ENCODE measurements at regions not wholly inside any gene's neighbourhood (a gene's known extent, or its start where the extent isn't known, plus 50 kb on each side); places are given as distances from the start of the nearest gene placed in this dataset.

DNA sequence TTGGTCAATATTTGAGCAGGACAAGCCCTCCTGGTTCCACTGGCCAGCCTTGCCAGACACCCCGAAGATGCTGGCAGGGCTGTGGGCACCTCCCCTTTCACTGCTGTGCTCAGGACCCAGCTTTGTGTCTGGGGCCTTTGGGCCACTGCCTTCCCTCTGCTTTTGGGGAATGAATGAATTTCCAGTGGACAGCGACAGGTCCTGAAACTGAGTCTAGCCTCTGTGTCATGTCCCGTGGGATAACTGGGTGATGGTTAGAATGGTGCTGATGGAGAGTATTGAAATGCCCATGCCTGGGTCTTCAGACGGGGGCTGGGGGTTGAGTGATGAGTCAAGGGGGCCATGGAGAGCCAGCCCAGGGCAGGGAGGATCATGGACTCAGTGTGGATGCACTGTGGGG, 135.8 kb downstream of the FOXL1 start:
- TF ChIP-seq, protein P1, sequence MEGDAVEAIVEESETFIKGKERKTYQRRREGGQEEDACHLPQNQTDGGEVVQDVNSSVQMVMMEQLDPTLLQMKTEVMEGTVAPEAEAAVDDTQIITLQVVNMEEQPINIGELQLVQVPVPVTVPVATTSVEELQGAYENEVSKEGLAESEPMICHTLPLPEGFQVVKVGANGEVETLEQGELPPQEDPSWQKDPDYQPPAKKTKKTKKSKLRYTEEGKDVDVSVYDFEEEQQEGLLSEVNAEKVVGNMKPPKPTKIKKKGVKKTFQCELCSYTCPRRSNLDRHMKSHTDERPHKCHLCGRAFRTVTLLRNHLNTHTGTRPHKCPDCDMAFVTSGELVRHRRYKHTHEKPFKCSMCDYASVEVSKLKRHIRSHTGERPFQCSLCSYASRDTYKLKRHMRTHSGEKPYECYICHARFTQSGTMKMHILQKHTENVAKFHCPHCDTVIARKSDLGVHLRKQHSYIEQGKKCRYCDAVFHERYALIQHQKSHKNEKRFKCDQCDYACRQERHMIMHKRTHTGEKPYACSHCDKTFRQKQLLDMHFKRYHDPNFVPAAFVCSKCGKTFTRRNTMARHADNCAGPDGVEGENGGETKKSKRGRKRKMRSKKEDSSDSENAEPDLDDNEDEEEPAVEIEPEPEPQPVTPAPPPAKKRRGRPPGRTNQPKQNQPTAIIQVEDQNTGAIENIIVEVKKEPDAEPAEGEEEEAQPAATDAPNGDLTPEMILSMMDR (conservative IDR thresholded peaks at IDR 0.05; ENCODE audit: low read depth, low read length), result no peak
- TF ChIP-seq EZH2 (IDR thresholded peaks at IDR 0.05; ENCODE audit: borderline replicate concordance, low read depth, low read length, poor library complexity, severe bottlenecking), result no peak
